GM18508 (cell line): ENCODE measurements at regions not wholly inside any gene's neighbourhood (a gene's known extent, or its start where the extent isn't known, plus 50 kb on each side); places are given as distances from the start of the nearest gene placed in this dataset.

Experiments
- ATAC-seq: cut with Tn5 transposase; IDR thresholded peaks from one replicate; pipeline ENCODE4 v1.9.1; 2021; ENCODE audit warnings: moderate number of reproducible peaks; ENCODE audit not compliant: insufficient read depth, unreplicated experiment

GRCh38 chr11:116162086-116162885, 610.5 kb downstream of the BUD13 start:
- no peak for ATAC-seq

- no peak for ATAC-seq
Observed at GRCh38 chr11:116148645-116149044, 624.1 kb downstream of the BUD13 start.

GRCh38 chr11:116148056-116148455, 624.7 kb downstream of the BUD13 start:
- no peak for ATAC-seq

DNA sequence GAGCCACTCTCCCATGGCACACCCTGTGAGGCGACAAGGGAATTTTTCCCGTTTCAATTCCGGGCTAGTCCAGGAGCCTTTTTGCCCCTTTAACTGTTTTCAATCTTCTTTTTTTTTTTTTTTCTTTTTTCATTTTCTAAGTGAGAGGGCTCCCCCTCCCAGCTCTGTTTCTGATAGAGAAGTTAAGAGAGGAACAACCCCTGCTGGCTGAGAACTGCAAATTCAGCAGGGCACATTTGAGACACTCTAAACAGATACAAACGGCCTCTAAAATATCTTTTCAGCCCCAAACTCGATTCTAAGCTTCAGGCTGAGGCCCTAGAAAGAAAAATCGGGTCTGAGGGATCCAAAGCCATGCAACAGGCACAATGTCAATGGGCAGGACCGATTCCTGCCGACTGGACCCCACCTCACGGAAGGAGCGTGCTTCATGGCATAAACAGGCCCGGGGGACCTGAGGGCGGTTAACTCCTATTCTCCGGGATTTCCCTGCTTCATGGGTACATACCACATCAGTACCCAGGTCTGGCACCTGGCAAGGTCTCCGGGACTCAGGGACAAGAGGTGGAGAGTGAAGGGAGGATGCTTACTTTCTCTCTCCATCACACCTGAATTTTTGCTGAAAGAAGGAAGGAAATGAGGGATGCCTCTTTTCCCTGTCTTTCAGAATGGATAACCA, 627.5 kb downstream of the BUD13 start:
- no peak for ATAC-seq

GRCh38 chr11:116144387-116144958, 628.3 kb downstream of the BUD13 start:
- ATAC-seq, result no peak

- ATAC-seq, result no peak
Observed at GRCh38 chr11:116138280-116138679, 634.1 kb upstream of the CADM1 start.

- ATAC-seq, result no peak
Observed at GRCh38 chr11:116137753-116138152, 633.5 kb upstream of the CADM1 start.

- no peak for ATAC-seq
Observed at GRCh38 chr11:116136987-116137674, 632.9 kb upstream of the CADM1 start.

GRCh38 chr11:116135891-116136290, 631.7 kb upstream of the CADM1 start:
- ATAC-seq, result no peak

GRCh38 chr11:116134450-116134849, 630.2 kb upstream of the CADM1 start:
- ATAC-seq, result no peak

GRCh38 chr11:116132273-116132978, 628.2 kb upstream of the CADM1 start:
- no peak for ATAC-seq

DNA sequence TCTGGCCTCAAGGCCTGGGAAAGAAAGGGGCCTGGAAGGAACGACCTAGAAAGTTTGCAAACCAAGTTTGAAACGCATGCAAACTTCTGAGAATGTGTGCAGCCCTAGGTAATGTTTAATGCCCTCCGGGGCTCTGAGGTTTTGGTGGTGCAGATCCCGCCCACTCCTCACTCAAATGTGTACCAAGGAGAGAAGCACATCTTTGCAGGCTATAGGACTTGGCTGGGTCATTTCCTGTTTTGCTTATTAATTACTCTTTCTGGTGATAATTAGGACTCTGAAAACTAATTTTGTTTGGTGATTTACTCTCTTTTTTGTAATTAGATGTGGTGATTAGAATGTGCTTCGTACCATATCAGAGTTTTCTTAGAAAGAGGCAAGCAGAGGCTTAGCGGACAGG, 625.9 kb upstream of the CADM1 start:
- no peak for ATAC-seq

DNA sequence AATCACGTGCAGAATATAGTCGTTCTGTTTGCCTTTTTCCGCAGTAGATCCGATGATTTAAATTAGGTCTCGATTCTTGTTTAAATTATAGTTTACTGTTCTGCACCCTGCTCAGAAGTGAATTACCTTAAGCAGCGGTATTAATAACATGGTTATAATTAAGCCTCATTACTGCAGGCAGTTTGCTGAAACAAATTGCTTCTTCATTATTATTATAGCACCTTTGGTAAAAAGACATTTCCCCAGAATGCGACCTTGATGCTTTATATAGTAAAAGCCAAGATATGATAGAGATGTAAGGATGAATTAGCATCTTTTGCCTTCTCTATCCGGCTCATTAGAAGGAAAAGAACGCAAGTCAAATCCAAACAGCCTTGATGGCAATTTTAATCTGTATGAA, 625.2 kb upstream of the CADM1 start:
- ATAC-seq, result no peak

DNA sequence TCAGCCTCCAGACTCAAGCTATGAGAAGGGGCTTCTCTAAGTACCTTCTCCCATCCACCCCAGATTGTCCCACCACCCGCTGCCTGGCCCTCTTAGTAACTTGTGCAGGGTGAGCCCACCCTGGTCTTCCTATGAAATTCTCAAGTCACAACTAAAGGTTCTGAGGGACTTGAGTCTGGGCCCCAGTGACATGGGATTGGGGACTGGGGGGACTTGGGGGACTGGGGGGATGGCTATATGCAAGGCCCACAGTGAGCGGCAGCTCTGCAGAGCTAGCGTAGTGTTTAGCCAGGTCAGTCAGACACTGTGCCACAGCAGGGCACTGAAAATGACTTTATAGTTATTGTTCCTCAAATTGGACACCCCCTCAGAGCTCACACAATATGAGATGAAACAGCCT, 622.3 kb upstream of the CADM1 start:
- ATAC-seq, result no peak

- no peak for ATAC-seq
Observed at GRCh38 chr11:116124922-116125714, 620.9 kb upstream of the CADM1 start.

DNA sequence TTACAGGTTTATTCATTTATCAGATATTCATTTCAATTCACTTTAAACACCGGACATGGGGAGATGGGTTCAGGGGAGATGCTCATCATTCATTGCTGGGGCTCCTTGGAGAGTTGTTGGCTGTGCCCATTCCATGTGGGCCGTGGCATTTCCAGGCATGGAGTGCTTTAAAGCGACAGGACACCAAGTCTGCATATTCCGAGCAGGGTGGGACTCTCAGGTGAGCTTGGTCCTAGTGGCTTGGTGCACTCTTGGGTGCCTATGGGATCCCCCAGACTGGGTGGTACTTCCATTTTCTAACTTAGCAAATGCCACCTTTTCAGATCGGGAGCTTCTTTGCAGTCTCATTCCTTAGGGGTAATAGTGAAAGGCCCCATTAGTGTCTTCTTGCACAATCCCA, 619.5 kb upstream of the CADM1 start:
- ATAC-seq, result no peak

DNA sequence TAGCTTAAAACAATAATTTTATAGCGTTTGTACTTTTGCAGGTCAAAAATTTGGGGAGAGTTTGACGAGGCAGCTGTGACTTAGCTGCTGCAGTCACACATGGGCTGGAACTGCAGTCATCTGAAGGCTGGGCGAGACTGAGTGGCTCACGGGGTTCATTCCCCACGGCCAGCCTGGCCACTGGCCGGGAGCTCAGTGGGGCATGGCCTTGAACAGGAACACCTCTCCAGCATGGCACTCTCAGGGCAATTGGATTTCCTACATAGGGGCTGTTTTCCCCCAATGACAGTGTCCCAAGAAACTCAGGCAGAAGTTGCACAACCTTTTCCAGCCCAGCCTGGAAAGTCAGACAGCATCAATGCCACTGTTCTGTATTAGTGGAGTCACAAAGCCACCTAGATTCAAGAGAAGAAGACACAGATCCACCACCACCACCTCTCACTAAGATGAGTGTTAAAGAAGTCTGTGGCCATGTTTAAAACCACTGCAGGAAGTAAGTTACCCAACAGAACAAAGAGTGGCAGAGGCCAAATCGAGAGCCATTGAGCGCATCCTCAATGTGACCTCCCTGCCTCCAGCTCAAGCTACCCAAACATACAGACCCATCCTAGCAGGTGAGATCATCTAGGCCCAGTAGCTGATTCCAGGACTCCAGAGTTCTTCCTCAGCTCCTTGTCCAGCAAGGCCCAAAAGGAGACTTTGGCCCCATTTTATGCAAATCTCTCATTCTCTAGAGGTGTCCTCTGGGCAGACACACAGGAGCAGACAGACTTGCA, 618.7 kb upstream of the CADM1 start:
- no peak for ATAC-seq

DNA sequence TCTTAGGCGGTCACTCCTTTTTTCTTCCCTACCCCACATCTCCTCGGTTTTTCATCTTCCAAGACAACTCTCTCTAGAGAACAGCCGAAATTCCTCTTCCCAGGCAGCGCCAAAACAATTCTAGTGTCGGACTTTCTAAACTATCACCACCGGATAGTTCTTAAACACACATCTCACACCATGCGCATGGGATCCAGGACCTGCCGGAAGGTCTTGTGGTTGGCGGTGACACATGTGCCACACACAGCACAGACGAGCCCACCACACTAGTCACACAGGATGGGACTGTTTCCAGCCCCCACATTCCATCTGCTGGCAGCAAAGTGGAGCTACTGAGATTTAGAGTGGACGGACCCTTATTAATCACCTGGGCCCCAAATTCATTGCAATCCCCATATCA, 614.9 kb upstream of the CADM1 start:
- ATAC-seq, result no peak

DNA sequence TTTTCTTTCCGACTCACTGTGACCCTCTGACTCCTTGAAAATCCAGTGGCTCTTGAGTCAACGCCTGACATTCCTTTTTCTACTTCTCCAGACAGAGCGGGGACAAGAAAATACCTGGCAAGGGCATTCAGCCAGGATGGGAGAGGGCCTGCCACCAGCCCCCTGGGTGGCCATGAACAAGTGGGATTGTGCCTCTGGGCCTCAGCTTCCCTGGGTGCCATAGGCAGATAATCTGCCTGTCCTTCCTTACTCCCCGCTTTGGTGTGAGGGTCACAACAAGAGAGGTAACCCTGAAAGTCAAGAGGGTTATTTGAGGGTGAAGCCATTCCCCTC, 613.9 kb upstream of the CADM1 start:
- ATAC-seq, result no peak
